ENCODE measurements at regions not wholly inside any gene's neighbourhood (a gene's known extent, or its start where the extent isn't known, plus 50 kb on each side); places are given as distances from the start of the nearest gene placed in this dataset.

DNA sequence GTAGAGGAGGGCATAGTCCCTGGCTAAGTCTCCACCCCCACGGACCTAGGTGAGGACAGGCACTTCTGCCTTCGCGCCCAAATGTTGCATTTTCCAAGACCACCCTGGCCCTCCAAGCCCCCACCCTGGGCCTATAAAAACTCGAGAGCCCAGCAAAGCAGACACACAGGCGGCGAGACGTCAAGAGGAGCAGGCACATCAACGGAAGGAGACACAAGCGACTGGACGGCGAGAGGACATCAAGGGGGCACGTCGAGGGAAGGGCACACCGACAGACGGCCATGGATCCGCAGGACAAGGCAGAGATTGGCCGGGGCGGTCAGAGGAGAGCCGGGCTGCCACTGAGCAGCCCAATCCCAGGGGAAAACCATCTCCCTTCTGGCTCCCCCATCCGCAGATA, 348.0 kb downstream of the MTRR start:
- TF ChIP-seq, protein P1, sequence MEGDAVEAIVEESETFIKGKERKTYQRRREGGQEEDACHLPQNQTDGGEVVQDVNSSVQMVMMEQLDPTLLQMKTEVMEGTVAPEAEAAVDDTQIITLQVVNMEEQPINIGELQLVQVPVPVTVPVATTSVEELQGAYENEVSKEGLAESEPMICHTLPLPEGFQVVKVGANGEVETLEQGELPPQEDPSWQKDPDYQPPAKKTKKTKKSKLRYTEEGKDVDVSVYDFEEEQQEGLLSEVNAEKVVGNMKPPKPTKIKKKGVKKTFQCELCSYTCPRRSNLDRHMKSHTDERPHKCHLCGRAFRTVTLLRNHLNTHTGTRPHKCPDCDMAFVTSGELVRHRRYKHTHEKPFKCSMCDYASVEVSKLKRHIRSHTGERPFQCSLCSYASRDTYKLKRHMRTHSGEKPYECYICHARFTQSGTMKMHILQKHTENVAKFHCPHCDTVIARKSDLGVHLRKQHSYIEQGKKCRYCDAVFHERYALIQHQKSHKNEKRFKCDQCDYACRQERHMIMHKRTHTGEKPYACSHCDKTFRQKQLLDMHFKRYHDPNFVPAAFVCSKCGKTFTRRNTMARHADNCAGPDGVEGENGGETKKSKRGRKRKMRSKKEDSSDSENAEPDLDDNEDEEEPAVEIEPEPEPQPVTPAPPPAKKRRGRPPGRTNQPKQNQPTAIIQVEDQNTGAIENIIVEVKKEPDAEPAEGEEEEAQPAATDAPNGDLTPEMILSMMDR (IDR thresholded peaks at IDR 0.05 in 2 of 3, conservative IDR thresholded peaks at IDR 0.05 in 1 of 3; ENCODE audit: borderline replicate concordance in 1 of 3, insufficient read depth in 1 of 3, low read depth in 2 of 3, low read length in 2 of 3) = no peak
- no peak for TF ChIP-seq POLR2AphosphoS5 (IDR thresholded peaks at IDR 0.05; ENCODE audit: low read depth, low read length)
- no peak for TF ChIP-seq SIN3A (IDR thresholded peaks at IDR 0.05; ENCODE audit: low read depth)
- TF ChIP-seq SP1 (IDR thresholded peaks at IDR 0.05; ENCODE audit: low read depth) = no peak
- no peak for TF ChIP-seq POLR2A (IDR thresholded peaks at IDR 0.05; ENCODE audit: borderline replicate concordance, extremely low read depth, insufficient read depth, insufficient read length)
- no peak for TF ChIP-seq CBX3 (IDR thresholded peaks at IDR 0.05; ENCODE audit: low read depth)
- TF ChIP-seq, protein P2, sequence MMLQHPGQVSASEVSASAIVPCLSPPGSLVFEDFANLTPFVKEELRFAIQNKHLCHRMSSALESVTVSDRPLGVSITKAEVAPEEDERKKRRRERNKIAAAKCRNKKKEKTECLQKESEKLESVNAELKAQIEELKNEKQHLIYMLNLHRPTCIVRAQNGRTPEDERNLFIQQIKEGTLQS (IDR thresholded peaks at IDR 0.05) = no peak
- TF ChIP-seq, protein P3, sequence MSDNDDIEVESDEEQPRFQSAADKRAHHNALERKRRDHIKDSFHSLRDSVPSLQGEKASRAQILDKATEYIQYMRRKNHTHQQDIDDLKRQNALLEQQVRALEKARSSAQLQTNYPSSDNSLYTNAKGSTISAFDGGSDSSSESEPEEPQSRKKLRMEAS (IDR thresholded peaks at IDR 0.05) = no peak
- TF ChIP-seq CEBPB (IDR thresholded peaks at IDR 0.05; ENCODE audit: low read depth) = no peak
